HT-29 (cell line): ENCODE measurements at regions not wholly inside any gene's neighbourhood (a gene's known extent, or its start where the extent isn't known, plus 50 kb on each side); places are given as distances from the start of the nearest gene placed in this dataset.

Source experiments
- DNase-seq: peaks from one replicate; pipeline ENCODE4 v3.0.0-alpha.2; 2015; ENCODE audit warnings: low spot score

GRCh38 chr17:69605571-69605970 lies 191.1 kb downstream of the MAP2K6 start:
- DNase-seq, result no peak

GRCh38 chr17:69606142-69606800 lies 191.8 kb downstream of the MAP2K6 start:
- no peak for DNase-seq

- peak; percentile 66 for DNase-seq
These were observed 192.8 kb downstream of the MAP2K6 start for GRCh38 chr17:69607162-69607834.

DNA sequence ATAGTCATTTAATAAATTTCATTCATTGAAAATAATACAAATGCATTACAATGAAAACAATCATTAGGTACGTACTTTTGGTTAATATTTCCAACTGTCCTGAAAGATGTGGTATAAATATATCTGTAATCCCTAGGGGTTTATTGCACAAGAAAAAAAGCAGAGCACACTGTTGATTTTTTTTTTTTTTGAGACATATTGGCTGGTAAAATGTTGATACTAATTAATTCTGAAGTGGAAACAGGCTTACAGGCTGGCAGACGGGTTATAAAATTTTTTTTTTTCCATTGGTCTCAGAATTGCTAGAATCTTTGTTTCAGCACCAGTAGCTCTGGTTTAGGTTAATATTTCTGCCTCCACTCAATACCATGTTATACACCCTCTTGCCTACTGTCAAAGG lies 193.6 kb downstream of the MAP2K6 start:
- no peak for DNase-seq

DNA sequence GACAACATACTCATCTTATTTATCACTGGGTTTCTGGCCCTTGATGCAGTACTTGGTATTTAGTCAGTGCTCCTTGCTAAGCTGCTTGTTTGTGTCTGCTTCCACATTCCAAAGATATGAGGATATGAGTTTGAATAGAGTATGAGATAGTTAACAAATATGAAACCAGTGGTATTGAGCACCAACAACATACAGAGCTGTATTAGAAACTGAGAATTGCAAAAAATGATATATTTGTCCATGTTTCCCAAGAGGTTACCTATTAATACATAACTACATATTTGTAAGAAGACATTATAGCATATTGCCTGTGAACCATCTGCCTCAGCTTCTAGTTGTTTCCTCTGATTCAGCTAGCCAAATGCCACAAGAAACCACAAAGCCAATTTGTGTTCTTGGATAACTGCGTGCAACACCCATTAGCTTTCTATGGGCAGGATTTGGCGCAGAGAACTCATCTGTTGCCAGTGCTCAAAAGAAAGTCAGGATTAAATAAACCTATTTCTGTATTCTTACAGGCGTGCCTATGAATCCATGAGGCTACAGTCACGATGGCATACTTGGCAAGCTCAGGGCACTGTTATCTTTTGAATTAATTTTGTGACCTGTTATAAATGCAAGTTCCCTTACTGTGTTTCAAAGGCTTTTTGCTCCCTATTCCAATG lies 194.4 kb downstream of the MAP2K6 start:
- no peak for DNase-seq

GRCh38 chr17:69609473-69610305 lies 195.2 kb downstream of the MAP2K6 start:
- peak; percentile 41 for DNase-seq

DNA sequence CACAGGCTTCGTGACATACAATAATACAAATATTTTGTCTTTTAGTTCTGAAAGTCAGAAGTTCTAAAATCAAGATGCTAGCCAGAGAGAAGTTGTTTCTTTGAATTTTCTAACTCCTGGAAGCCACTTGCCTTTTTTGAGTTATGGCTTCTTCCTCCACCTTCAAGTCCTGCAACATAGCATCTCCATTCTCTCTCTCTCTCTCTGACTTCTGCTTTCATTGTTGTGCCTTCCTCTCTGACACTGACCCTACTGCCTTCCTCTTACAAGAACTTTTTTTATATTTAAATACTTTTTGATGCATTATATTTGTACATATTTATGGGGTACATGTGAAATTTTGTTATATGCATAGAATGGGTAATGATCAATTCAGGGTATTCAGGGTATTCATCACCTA lies 205.9 kb downstream of the MAP2K6 start:
- no peak for DNase-seq

- no peak for DNase-seq
These were observed 211.0 kb downstream of the MAP2K6 start for GRCh38 chr17:69625474-69625873.

- no peak for DNase-seq
These were observed 215.6 kb downstream of the MAP2K6 start for GRCh38 chr17:69630056-69630635.

- DNase-seq, result no peak
These were observed 220.3 kb downstream of the MAP2K6 start for GRCh38 chr17:69634844-69635243.

DNA sequence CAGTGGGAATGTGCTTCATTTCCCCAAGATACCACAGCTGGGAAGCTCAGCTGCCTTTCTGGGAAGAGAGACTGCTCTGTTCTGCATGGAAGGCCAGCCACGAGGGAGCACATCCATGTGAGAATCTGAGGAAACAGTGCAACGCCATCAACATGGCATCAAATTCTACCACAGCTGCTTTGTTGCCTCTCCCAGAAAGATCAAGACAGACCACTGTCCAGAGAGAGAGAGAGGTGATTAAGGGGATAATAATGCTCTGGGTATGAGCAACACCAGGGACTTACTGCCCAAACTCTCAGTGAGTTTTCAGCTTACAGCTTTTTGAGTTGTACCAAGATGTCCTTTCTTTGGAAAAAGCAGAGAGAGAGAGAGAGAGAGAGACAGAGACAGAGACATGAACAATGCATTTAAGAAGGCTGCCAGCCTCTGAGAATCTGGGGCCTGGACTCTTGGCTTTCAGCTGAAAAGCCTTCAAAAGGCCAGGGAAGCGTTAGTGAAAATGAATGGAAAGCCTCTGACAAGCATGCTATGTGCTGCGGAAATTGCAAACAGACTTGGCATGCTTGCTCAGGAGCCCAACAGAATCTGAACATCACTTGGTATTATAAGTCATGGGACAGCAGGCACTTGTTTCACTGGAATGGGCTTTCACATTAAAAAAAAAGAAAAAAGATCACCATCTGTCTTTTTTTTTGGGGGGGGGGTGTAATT lies 223.1 kb downstream of the MAP2K6 start:
- no peak for DNase-seq

DNA sequence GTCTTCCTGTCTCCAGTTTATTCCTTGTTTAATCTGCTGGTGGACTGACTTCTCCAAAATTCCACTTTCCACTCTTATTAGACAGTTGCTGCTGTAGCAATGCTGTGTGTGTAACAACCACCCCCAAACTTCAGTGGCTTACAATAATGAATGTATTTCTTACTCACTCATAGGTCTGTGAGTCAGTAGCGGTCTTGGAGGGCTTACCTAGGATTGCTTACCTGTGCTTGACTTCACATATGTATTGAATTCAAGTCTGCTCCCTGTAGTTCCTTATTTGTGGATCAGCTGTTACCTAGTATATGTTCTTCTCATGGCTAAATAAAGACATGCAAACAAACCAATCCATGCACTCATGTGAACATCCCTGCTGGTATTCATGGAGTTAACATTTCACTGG lies 224.6 kb downstream of the MAP2K6 start:
- DNase-seq, result no peak

DNA sequence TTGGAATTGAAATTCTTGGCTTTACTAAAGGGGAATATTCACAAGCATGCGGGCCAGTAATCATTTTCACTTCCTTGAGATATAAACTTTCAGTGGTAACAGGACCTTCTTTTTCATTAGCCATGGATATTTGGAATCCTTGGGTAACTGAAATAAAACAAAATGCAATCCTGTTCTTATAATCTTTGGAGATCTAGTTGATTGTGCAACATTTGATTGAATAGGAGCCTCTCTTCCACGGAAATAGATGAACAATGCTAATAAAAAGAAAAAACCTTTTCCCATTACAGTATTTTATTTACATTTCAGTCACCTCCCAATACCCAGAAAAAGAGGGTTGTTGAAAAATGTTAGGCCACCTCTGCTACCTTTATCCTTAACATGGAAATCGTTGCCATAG lies 225.6 kb downstream of the MAP2K6 start:
- DNase-seq, result no peak

DNA sequence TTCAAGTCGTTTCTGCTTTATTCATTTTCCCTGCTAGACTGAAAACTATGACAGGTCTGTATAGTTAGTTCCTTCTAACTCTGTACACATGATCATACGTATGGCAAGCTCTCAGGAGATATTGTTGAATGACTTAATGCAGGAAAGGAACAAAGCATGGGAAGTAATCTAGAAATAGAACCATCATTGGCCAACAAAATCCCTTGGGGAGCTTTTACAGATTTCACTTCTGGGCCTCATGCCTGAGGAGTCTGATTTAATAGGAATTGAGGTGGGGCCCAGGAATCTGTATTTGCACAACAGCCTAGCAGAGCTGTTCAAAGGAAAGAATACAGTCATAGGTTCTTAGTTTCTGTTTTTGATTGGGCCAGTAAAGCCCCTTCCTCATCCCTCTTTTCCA lies 229.2 kb downstream of the MAP2K6 start:
- DNase-seq, result no peak

DNA sequence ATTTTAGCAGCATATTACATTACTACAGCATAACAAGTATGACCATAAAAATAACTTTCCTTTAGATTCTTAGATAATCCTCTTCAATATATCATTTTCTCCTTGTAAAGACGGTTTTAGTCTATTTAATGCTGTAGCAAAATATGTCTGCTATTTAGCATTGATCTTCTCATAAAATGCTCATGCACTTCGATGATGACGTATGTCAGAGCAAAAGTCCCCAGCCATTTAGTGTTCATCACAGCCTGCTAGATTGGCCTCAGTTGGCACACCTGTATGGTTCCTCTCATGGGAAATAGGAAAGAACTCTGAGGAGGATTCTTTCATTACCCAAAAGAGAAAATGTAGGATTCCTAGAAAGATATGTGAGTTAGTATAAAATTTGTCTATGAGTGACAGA lies 232.2 kb downstream of the MAP2K6 start:
- DNase-seq, result no peak

GRCh38 chr17:69650881-69651280 lies 236.4 kb downstream of the MAP2K6 start:
- DNase-seq, result no peak

DNA sequence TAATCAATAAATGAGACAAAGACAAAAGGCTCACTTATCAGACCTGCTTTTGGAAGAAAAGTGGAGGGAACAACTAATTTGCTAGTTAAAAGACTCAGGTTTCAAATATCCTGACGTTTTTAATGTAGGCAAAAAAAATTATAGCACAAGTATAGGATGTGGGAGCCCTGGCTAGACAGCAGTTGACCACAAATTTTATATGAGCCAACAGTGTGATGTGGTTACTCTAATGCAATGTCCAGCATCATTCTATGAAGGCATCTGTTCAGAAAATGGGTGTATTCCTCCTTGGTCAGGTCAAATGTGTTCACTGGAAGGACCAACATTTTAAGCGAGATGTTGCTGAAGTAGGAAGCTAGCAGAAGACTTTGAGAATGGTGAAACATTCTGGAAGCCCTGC lies 237.4 kb downstream of the MAP2K6 start:
- no peak for DNase-seq

DNA sequence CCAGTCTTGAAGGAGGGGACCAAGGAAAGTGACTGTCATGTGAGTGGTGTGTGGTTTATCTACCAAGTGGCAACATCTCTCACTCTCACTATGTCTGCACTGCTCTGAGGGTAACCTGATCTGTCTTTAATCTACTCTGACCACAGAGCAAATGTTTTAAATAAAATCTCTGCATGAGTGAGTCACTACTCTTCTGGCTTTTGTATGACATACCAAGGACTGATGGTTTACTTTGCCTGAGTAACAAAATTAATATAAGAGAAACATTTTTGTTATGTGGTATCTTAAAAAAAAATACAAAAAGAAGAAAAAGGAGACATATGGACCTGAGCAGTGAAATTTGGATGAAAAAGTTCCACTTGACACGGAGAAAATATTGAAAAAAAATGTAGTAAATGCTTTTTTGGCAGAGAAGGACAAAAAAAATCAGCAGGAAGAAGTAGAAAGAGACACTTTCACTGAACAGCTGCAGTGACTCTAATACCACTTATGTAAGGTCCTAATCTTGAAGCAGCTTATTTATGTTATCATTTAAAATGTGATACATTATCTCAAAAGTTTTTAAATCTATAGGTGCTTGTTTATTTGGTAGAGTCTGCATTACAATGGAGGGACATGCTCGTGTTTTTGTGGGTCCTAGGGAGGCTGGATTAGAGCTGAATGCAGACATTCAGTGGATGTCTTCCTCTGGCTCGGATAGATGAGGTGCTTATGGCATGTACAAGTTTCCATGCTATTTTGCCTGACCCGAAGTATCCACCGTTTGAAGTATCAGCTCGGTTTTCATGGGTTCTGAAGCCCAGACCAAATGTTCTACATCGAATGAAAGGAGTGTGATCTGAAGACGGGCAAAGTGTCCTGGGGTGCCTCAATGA lies 240.7 kb downstream of the MAP2K6 start:
- DNase-seq, result no peak

DNA sequence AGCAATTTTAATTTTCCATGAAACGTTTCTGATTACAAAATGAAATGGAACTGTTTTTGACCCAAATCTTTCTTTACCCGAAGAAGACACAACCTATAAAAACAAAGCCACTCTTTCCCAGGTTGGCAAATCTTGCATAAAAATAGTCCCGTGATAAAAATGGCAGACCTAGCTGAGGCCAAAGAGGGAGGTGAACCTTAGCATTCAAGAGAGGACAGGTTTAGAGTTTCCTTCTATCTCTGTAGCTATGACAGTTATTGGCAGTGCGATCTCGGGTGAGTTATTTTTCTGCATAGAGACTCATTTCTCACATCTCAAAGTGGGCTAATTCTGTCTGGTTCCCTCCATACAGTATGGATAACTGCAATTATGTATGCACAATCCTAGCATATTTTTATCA lies 241.4 kb downstream of the MAP2K6 start:
- DNase-seq, result no peak
